Pulmonary artery endothelial cell (primary cell): ENCODE measurements at regions not wholly inside any gene's neighbourhood (a gene's known extent, or its start where the extent isn't known, plus 50 kb on each side); places are given as distances from the start of the nearest gene placed in this dataset.
"Not testable (repeated sequence)": the region's sequence is repeated elsewhere in the genome, so short reads cannot be mapped to it uniquely, and the experiment has no call there.

ENCODE experiments used
- DNase-seq: peaks from one replicate; pipeline ENCODE4 v3.0.0-alpha.2; 2011; ENCODE audit warnings: low read depth, low spot score

DNA sequence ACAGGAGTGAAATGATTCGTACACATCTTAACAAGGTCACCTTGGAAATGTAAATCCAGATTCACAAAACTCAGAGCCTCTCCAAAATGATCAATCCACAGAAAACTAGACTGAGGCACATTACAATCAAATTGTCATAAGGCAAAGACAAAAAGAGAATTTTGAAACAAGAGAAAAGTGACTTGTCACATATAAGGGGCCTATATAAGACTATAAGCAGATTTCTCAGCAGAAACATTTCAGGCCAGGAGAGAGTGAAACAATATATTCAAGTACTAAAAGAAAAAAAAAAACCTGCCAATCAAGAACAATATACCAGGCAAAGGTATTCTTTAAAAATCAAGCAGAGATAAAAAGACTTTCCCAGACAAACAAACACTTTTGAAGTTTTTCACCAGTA lies 429.1 kb downstream of the BCAT1 start:
- DNase-seq = no peak

DNA sequence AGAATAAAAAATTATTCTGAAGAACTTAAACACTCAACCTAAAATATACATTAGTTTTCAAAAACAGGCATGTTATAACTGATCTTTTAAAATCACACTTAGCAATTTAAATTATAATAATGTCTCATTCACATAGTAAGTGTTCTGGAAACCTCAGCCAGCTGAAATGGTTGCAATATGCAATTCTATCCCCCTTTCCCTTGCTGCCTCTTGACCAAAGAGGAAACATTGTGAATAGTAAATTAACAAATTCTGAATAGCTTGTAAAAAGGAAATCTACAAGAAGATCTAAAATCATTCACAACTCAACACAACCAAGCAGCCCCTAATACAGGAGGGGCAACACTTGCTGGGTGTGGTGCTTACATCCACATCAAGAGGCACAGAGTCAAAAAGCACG lies 431.9 kb downstream of the BCAT1 start:
- DNase-seq = no peak

DNA sequence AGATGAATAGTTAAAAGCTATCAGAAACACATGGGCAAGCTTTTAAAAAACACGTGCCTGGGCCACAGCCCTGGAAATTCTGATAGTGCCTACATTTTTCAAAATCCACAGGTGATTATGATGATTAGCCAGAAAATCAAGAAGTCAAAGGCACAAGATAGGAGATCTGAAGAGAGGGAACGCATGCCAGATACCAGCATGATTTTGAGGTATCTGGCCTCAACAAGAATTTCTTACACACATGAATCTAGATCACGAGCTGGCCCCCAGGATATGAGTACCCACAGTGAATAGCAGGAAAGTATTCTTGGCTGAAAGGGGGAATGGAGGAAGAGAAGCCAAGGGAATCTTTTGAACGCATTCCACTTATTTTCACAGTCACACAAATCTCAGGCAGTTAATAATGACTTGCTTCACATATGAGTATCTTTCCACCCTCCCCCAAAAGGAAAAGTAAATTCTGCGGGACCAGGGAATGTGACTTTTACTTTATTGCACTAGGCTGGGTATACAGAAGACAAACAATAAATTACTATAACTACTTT lies 438.2 kb downstream of the BCAT1 start:
- no peak for DNase-seq

DNA sequence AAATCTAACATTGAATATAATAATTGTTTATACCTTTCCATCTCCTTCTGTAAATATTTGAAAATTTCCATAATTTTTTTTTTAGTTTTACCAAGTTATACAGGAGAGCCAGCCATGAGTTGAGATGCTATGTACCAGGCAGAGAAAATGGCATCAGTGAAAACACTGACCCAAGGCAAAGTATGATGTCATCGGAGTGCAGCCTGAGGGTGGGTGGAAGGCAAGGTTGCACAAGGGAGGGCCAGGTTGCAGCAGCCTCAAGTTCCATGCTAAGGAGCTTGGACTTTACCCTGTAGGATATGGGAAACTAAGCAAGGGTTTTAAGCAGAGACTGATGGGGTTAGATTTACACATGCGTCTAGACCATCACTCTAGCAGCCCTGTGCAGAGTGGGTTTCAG lies 441.1 kb downstream of the BCAT1 start:
- no peak for DNase-seq

DNA sequence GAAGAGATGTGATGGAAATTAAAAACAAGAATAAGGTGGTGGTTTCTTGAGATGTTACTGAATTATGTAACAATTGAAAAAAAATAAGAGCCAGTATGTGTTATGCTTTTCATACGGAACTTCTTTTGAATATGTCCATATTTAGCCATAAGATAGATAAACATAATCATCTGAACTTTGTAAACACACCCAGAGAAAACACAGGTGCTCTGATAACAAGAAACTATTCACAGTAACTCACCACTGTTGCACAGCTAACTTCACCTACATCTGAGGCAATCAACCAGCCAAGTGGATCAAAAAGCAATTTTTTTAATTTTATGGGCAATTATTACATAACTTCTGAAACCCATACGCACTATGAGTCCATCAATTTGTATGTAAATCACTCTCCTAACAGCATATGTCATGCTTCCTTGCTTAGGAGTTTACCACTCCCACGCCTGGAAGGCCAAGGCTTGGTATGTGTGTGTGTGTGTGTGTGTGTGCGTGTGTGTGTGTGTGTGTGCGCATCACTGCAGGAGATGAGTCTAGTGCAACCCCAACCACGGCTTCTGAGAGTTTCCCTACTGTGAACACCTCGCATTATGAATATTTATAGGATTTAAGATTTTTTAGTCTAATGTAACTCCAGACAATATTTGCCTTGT lies 443.4 kb downstream of the BCAT1 start:
- no peak for DNase-seq

DNA sequence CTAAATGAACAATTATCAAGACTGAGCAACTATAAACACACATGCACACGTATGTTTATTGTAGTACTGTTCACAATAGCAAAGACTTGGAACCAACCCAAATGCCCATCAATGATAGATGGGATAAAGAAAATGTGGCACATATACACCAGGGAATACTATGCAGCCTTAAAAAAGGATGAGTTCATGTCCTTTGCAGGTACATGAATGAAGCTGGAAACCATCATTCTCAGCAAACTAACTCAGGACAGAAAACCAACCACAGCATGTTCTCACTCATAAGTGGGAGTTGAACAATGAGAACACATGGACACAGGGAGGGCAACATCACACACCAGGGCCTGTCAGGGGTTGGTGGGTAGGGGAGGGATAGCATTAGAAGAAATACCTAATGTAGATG lies 445.4 kb downstream of the BCAT1 start:
- DNase-seq = not testable (repeated sequence)

DNA sequence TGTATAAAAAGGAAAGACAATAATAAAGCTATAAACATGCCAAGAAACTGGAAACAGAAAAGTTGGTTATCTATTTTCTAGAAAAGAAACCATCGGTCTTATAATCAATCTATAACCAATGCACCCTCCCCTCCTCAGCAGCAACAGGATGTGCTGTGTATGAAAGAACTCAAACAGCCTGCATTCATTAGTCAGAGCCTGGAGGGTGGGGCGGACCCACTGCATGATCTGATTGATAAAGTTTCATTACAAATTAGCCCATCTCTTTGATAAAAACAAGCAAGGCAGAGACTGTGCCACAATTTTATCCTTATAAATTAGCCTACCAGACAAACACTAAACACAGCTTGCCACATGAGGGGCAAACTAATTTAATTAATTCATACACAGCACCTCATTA lies 448.1 kb downstream of the BCAT1 start:
- no peak for DNase-seq

DNA sequence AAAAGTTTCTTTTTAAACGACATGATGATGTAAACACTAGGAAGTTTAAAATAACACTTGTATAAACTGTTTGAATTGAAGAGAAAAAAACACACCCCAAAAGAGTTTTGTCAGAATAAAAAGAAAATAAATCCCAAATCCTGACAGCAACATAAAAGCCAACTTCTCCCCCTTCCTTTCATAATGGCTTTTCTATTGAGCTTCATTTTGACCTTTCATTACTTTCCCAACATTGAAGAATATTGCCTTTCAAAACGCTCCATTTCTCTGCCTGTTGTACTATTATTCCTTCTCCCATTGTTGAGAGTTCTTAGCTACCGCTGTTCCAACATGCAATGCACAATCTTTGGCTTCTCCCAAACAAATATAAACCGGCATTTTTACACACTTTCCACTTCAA lies 448.5 kb downstream of the BCAT1 start:
- no peak for DNase-seq

DNA sequence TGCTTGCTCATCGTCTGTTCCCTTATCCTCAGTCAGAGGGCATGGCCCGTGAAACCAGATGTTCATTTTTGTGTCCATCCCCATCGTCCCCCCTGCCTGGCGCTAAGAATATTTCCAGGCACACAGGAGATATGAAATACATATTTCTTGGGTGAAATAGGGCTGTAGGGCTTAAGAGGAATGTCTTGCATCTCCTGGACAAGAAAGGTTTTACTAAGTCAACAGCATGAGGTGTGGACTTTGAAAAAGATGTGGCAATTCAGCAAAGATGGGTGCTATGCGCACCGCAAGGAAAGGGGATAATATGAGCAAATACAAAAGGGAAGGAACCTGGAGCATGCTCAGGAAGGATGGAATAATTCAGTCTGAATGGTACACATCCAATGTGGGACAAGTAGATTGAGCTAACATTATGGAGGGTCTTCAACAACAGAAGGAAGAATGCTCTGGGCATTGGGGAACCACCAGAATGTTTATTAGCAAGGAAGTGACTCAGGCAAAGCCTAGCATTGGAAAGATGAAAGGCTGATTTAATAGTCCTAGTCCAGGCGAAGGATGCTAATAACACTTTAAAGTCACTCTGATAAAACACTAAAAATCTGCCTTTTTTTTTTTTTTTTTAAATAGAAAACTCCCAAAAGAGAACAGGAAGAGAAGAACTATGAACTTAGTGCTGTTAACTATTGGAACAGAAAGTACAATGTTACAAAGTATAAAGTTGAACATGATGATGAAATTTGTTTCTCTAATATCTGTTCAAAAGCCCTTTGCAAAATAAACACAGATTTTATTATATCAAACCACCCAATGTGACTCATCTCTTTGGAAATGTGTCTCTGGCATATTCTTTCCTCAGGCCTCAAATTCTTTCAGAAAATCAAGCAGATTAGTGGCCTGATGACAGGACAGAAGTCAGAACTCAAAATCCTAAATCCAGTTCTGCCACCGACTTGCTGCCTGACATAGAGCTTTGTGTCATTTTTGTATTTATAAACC lies 449.5 kb downstream of the BCAT1 start:
- DNase-seq = no peak

DNA sequence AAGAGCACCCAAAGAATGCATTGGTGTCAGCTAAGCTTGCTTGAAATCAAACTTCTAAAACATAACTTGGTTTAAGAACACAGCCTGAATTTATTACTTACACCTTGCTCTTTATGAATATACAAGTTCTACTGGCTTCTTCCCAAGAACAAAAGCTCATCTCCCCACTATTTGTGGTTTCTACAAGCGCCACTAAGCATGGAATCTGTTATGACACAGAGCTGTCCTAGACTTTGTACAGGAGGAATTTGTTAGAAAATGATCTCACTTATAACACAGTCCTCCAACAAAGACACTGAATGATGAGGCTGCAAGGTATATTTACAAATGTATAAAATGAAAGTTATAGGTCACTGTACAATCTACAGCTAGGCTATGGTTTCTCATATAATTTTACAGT lies 452.1 kb downstream of the BCAT1 start:
- no peak for DNase-seq

DNA sequence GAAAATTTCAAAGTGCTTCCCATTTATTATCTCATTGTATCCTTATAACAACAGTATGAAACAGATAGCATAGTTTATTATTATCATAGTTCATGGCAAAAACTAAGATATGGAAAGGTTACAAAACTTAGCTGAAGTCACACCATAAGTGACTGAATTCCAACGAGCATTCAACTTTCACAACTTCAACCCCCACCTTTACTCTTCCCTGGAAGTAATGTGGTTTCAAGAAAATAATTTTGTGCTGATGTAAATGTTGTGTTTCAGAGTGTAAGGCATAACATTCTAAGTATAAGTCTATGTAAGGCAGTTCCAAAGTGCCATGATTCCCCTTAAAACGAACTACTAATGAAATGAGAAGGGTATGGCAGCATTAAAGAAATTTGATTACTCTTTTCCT lies 454.5 kb downstream of the BCAT1 start:
- no peak for DNase-seq

DNA sequence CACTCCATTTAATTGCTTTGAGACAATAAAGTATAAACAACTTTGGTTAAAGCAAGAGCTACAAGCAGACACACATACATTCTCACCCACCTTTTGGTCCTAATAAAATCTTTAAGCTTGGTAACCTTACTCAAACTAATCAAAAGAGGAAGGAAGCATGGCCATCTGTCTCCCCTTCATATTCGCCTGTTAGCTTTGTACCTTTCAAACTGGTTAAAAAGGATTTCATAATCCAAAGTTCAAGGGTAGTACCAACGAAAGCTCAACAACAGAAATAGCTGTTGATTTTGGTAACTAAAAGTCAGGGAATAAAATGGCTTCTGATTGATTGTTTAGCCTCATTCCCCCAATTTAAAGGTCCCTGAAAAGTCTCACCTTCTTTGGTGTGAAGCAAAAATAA lies 456.9 kb downstream of the BCAT1 start:
- no peak for DNase-seq

DNA sequence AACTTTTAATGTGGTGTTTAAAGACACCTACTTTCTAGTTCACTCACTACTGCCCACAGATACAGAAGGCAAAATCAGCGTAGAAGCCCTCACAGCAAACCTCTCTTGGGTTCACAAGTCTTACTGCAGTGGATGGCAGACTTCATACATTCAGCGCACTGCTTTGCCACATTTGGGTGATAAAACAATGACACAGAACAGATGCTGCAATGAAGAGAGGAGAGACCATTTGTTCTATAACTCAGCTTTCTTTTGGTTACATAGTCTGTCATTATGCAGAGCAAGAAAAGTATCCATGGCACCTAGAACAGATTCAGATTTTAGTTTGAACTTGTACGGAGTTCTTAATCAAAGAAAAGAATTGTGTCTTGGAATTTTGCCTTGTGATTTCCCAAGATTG lies 459.0 kb downstream of the BCAT1 start:
- DNase-seq = no peak

DNA sequence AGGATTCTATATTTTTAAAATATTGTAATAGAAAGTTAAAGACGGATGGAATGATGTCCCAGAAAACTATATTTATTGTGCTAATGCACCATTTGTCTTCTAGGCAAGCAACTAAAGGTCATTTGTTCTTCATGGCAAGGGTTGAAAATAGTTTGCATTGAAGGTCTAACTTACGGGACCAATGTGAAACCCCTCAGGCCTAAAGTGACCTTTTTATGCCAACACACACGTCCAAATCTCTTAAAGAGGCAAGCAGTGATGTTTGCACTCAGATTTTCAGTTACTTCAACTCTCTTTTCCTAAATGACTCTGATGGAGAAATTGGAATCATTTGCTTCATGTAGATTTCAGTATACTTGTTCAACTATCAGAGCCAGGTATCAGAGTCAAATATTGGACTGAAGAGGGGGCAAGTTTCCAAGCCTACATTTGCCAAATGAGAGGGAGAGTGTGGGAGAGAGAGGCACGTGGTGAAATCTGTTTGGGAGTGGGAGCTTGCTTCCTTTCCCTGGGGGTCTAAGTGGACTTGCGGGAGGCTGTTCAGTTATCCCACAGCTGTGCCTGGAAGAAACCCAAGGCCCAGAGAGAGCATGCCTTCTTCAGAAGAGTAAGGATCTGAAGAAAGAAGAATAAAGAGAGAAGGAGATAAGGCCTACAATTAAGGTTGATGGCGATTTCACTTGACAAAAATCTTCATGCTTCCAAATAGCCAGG lies 459.8 kb downstream of the BCAT1 start:
- no peak for DNase-seq

DNA sequence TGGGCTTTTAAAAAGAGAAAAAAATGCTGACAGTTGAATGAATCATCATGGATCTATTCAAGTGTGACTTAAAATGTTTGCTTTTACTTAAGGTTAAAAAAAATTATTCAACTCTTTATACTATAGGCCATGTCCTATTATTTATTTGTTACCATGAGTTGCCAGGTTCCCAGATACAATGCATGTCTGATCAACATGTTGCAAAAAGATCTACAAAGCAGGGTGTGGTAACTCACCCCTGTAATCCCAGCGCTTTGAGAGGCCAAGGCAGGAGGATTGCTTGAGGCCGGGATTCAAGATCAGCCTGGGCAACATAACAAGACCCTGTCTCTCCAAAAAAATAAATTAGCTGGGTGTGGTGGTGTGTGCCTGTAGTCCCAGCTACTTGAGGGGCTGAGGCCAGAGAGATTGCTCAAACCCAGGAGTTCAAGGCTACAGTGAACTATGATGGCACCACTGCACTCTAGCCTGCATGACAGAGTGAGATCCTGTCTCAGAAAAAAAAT lies 460.8 kb downstream of the BCAT1 start:
- no peak for DNase-seq

DNA sequence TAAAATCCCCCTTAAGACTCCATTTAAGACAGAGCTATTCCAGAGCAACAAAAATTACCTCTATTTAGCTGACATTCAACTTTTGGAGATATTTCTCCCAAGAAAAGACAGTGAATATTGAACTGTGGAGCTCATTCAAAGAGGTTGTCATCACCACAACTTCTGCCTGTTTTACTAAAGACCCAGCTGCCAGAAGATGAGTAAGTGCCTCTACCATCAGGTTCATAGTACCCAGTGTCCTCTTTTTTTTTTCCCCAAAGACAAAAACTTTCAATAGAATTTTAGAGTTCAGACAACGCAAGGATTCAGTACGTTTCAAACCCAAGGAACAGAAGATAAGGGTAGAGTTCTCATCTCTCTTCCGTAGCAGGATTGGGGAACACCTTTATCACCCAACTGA lies 461.3 kb downstream of the BCAT1 start:
- no peak for DNase-seq

DNA sequence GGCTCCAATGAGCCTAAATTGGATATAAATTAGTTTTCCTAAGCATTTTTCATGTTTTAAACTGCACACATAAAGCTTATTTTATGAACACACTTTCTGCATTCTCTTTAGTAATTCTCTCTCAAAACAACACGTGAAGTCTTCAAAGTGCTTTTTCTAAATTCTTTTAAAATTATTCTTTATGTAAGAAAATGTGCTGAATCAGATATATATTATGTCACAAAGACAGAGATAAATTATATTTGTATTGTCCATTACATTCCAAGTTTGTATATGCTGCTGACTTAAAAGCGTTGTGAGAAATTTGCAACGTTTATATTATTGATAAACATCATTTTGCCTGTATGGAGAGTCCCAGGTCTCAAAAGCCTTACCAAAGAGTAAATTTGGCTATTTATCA lies 465.2 kb downstream of the BCAT1 start:
- no peak for DNase-seq

DNA sequence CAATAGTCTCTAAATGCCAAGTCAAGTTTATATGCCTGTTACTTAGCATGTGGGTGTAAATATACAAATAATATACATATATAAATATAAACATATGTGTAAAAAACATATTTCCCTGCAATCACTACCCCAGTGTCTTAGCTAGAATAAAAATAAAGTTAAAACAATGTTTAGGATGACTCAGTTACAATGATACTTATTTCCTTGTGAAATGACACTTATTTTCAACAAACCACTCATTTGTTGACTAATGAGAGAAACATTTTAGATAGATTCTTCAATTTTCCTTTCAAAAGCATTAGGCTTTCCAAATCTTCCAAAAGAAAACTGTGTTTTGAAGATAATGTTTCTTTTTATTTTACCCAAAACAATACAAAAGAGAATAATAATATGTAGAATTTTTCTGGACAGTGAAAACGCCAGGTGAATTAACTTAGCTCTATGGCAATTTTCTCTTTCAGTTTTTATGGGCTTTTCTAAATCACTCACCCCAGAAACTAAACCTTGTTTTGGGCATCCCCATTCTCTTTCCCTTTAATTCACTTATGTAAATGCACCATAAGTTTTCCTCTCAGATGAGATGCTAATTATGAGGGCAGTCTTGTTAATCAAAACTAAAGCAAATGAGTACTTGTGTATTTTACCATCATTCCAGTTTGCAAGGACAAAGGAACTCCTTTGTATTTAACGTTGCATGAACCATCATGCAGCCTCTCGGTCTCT lies 465.9 kb downstream of the BCAT1 start:
- no peak for DNase-seq

DNA sequence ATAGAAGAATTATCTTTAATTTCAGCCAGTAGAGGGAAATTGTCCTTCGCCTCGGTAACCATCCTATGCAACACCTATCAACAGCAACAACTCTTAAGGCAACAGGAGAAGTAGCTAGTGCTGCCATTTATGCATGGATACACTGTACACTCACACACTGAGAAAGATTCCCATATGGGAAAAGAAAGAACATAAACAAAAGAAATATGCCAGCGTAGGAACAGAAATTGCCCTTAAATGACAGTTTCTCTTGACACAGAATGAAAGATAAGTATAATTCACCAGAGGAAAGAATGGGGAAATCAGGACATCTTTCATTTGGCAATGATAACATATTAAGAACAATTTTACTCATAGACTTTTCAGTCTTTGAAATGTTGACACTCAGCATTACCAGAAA lies 466.9 kb downstream of the BCAT1 start:
- DNase-seq = no peak

DNA sequence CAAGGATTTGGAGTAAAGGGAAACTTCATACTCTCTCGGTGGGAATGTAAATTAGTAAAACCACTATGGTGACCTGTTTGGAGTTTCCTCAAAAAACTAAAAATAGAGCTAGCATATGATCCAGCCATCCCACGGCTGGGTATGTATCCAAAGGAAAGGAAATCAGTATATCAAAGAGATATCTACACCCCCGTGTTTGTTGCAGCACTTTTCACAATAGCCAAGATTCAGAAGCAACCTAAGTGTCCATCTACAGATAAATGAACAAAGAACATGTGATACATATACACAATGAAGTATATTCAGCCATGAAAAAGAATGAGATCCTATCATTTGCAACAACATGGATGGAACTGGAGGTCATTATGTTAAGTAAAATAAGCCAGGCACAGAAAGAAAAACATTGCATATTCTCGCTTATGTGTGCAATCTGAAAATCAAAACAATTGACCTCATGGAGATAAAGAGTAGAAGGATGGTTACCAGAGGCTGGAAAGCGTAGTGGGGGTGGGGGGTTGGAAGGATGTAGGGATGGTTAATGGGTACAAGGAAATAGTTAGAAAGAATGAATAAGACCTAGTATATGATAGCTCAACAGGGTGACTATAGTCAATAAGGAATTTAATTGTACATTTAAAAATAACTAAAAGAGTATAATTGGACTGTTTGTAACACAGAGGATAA lies 468.0 kb downstream of the BCAT1 start:
- DNase-seq = no peak

DNA sequence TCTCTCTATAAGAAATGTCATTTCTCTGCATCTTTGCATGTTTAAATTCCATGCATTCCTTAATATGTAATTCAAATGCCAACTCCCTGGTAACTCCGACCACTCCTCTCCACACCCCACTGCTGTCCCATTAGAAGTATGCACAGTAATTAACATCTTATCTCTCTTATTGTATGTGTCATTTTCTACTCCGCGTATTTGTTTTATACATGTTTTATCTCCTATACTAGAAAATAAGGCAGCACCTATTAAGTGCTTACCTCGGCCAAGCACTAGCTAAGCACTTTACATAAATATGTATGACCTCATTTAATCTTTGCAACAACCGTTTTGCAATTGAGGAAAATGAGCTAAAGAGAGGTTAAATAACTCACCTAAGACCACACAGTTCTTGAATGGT lies 469.8 kb downstream of the BCAT1 start:
- no peak for DNase-seq
